ENCODE measurements at regions not wholly inside any gene's neighbourhood (a gene's known extent, or its start where the extent isn't known, plus 50 kb on each side); places are given as distances from the start of the nearest gene placed in this dataset.

DNA sequence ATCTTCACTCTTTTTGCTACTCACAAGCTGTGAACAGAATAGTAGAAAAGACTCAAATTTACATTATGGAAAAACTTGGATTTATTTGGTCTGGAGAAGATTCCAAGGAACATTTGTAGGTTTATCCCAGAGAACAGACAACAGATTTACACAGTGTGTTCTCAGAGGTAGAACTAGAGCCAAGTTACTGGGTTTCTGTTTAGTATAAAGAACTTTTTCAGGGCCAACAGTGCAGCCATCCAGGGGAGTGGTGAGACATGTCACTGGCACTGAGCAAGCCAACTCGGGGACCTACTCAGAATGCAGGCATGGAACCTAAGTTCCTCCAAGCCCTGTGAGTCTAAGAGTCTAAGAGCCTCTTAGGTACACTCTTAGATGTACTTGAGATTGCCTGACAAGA, 142.6 kb downstream of the OMA1 start:
- TF ChIP-seq, protein P1, sequence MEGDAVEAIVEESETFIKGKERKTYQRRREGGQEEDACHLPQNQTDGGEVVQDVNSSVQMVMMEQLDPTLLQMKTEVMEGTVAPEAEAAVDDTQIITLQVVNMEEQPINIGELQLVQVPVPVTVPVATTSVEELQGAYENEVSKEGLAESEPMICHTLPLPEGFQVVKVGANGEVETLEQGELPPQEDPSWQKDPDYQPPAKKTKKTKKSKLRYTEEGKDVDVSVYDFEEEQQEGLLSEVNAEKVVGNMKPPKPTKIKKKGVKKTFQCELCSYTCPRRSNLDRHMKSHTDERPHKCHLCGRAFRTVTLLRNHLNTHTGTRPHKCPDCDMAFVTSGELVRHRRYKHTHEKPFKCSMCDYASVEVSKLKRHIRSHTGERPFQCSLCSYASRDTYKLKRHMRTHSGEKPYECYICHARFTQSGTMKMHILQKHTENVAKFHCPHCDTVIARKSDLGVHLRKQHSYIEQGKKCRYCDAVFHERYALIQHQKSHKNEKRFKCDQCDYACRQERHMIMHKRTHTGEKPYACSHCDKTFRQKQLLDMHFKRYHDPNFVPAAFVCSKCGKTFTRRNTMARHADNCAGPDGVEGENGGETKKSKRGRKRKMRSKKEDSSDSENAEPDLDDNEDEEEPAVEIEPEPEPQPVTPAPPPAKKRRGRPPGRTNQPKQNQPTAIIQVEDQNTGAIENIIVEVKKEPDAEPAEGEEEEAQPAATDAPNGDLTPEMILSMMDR (conservative IDR thresholded peaks at IDR 0.05; ENCODE audit: low read depth, low read length): no peak
- TF ChIP-seq EZH2phosphoT487 (IDR thresholded peaks at IDR 0.05; ENCODE audit: borderline replicate concordance, low read length): no peak
- no peak for TF ChIP-seq EZH2 (IDR thresholded peaks at IDR 0.05; ENCODE audit: low read length, unreplicated experiment)

Data from PC-3 (cell line).